CD4-positive, alpha-beta T cell treated with Interleukin-1 beta for 1 hour (primary cell): ENCODE measurements at regions not wholly inside any gene's neighbourhood (a gene's known extent, or its start where the extent isn't known, plus 50 kb on each side); places are given as distances from the start of the nearest gene placed in this dataset.
"Not testable (repeated sequence)": the region's sequence is repeated elsewhere in the genome, so short reads cannot be mapped to it uniquely, and the experiment has no call there.

Source experiments
- DNase-seq, 2 donors: peaks; one replicate each; pipeline ENCODE4 v3.0.0-alpha.2; 2020 to 2022

- DNase-seq, result peak; percentile 2 to 25
Observed at GRCh38 chr9:100714372-100715099, 136.7 kb downstream of the CAVIN4 start.

DNA sequence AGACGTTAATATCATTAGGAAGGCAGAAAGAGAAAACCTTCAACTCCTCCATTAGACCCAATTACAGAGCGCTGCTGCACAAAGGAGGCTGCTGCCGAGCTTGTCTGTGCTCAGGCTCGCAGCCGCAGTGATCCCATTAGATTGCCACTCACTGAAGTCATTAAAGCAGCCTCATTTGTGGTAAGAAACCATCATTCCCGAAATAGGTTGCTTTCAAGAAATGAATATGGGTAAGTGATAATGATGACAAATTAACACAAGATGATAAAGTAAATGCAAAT lies 137.2 kb downstream of the CAVIN4 start:
- no peak for DNase-seq

- DNase-seq, result no peak
Observed at GRCh38 chr9:100718717-100719116, 140.8 kb downstream of the CAVIN4 start.

GRCh38 chr9:100720922-100721321 lies 143.0 kb downstream of the CAVIN4 start:
- no peak for DNase-seq

DNA sequence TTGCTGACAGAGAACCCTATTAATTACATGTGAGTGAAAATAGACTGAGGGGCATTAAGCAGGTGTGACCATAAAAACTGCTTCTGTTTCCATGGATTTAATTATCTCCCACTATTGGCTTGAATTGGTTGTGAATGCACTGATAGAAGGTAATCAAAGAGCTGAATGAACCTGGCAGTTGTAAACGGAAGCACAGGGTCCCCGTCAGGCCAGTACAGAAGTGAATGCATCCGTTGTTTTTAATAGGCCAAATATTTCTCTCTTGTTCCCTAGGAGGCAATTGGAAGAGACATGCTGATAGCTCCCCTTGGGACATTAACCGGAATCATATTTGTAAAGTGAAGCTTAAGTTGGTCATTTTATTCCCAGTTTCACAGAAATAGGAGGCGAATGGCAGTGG lies 147.0 kb downstream of the CAVIN4 start:
- DNase-seq, result no peak

DNA sequence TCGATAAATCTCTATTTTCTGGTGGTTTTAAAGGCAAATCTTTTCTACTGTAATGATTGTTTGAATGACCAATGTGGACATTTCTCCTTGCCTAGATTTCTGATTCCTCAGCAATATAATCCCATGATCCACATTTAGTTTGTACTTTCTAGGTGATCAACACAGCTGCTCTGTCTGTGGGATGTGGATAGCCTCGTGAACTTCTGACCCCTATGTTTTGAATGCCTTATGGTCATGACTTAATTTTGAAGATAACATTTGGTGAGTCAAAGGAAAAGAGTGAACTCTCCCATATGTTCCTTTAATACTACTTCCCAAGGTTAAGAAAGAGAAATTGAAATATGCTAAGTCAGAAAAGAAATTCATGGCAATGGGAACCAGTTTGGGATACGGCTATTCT lies 147.5 kb downstream of the CAVIN4 start:
- DNase-seq, result no peak

DNA sequence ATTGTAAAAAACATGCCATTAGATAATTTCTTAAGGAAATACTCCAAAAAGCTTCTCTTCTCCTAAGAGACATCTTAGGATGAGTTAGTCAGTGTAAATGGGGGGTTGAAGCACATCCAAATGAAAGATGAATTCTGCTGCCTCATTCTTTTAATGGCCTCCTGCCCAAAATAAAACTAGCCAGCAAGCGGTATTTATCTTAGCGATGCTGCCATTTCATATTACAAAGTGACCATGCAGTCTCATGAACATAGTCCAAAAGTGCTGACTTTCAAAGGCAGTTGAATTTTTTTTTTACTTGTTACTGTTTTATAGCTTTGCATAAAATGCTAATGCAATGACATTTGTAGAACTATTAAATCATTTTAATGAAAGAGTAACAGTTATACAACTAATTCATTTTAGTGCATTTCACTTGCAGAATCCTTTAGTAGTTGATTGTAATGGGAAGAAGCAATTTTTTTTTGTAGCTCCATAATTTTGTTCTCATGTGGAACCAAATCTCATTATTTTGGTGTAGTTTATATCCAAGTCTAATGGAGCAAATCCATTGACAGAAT lies 151.5 kb downstream of the CAVIN4 start:
- DNase-seq, result no peak

- no peak for DNase-seq
Observed at GRCh38 chr9:100730086-100730485, 152.2 kb downstream of the CAVIN4 start.

- DNase-seq, result no peak
Observed at GRCh38 chr9:100731038-100731556, 153.2 kb downstream of the CAVIN4 start.

- DNase-seq, result no peak
Observed at GRCh38 chr9:100731557-100731956, 153.7 kb downstream of the CAVIN4 start.

- DNase-seq, result no peak
Observed at GRCh38 chr9:100739208-100739607, 161.3 kb downstream of the CAVIN4 start.

GRCh38 chr9:100739666-100740065 lies 161.8 kb downstream of the CAVIN4 start:
- no peak for DNase-seq

GRCh38 chr9:100748930-100749329 lies 171.1 kb downstream of the CAVIN4 start:
- not testable (repeated sequence) for DNase-seq

- DNase-seq, result no peak
Observed at GRCh38 chr9:100756217-100756616, 178.3 kb downstream of the CAVIN4 start.

GRCh38 chr9:100759215-100759614 lies 181.3 kb downstream of the CAVIN4 start:
- DNase-seq, result no peak

DNA sequence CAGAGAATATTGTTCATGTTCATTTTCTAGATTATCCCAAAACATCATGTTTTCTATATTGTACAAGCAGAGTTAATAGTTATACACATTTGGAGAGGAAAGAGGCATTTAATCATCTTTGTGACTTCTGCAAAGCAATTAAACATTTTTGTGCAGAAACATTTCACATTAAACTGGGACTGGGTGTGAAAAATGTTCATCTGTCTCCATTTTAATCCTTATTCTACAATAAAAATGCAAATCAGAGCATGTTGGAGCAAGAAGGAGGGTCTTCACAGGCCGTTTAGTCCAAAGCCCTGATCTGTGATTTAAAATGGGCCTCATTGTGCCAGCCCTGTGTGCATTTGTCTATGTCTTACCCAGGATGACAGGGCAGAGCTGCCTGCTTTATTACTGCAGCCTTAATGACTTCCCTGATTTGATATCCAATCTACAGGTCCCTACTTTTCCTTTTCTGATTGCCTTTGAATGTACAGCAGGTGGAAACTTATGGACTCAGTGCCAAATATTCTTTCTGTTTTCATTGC lies 183.5 kb downstream of the CAVIN4 start:
- no peak for DNase-seq

GRCh38 chr9:100774326-100774725 lies 196.4 kb downstream of the CAVIN4 start:
- DNase-seq, result no peak

DNA sequence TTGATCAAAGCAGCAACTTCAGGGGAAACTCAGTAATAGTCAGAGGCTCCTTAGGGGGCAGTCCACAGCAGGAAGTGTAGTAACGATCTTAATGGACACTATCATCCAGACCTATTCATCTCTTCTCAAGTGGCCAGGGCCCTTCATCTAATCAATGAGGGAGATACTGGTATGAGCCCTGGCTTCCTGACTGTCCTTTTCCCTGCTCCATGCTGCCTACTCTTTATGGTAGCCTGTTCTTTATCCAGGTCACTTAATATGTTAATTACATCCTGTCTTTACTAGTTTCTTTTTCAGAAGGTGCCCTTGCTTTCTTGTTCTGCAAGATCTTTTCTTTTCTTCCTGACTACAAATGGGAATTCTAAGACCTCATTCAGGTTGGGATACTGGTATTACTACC lies 197.1 kb downstream of the CAVIN4 start:
- no peak for DNase-seq

DNA sequence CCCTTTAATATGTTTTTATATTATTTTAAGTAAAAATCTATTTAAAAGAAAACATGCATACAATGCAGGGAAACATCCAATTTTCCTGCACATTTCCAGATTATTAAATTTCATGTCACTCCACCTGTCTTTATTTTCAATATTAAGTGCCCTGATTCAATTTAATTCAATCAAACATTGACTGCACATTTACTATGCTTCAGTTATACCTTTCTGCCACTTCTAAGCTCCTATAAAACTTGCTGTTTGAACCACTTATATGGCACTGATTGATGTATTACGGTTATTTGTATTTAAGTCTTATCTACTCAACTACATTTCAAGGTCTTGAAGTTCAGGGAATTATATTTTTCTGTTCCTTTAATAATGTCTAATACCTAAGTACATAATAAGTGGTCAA lies 198.0 kb downstream of the CAVIN4 start:
- no peak for DNase-seq

DNA sequence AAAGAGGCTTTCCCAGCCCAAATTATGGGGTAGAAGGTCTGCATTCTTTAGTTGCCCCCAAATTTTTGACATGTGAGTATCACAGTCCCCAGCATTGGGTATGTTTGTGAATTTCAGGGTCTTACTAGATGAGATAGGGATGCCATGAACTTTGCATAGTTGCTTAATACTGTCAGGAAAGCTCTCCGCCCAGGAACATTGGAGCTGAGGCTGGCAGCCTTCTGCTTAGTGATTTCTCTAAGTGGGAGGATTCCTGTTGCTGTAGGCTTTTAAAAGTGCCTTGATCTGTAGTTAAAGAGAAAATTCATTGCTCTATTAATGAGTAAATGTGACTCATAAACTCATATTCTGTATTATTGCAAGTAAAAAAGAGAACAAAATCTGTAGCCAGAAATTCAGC lies 206.9 kb downstream of the CAVIN4 start:
- DNase-seq, result no peak

DNA sequence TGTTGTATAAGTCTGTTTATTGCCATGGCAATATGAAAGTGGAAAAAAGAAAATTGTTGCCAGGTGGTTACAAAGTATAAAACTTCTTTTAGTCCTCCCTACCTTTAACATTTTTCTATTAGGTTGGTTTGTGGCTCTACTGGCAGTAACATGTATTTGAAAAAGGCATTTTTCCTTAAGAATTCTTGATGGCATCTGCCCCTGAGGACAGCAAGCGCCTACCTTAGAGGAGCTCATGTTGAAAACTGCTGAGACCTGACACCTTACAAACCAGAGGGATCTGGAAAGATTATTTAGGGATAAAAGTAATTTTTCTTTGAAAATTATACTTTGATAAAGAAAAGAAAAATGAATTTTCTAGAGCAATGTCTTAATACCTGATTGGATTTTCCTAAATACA lies 208.1 kb downstream of the CAVIN4 start:
- no peak for DNase-seq

GRCh38 chr9:100794738-100795269 lies 216.9 kb downstream of the CAVIN4 start:
- no peak for DNase-seq

GRCh38 chr9:100803956-100804355 lies 224.6 kb upstream of the PLPPR1 start:
- DNase-seq, result no peak

DNA sequence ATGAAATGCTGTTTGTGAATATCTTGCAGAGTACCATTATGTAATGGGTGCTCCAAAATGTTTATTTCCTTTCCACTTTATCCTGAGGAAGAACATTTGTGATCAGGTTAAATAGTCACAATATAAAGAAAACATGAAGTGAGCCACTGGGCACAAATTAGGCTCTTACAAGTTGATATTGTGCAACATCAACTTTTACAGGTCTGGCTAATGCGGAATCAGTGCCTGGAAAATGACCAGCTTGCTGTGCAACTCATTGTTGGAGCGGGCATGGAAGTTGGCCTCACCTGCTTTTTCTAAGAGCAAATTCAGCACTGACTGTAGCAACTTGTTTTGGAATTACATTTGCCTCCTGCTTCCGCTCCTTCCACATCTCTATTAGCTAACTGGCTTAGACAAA lies 216.9 kb upstream of the PLPPR1 start:
- no peak for DNase-seq

GRCh38 chr9:100813871-100814270 lies 214.7 kb upstream of the PLPPR1 start:
- DNase-seq, result no peak
